CD4-positive, CD25-positive, alpha-beta regulatory T cell (primary cell): ENCODE measurements at regions not wholly inside any gene's neighbourhood (a gene's known extent, or its start where the extent isn't known, plus 50 kb on each side); places are given as distances from the start of the nearest gene placed in this dataset.

Experiments used
- ATAC-seq, 2 donors: fragments of 150-1000 bp; cut with Tn5 transposase; one replicate each; pipeline ENCODE4 v1.10.0; 2021; ENCODE audit warnings: low read depth in 2 of 2, moderate number of reproducible peaks in 2 of 2, moderate library complexity in 1 of 2
- DNase-seq, 3 donors: peaks; one replicate each; pipeline versions ENCODE4 v3.0.0 to v3.0.0-alpha.2; 2012 to 2022; ENCODE audit warnings: mixed read lengths in 1 of 3
- H3K27ac ChIP-seq: one replicate; pipeline ENCODE4 v1.7.0; 2013; ENCODE audit warnings: mild to moderate bottlenecking, low read length; ENCODE audit not compliant: insufficient read depth, poor library complexity, severe bottlenecking
- H3K27me3 ChIP-seq: one replicate; pipeline ENCODE4 v1.7.0; 2013; ENCODE audit warnings: low read length; ENCODE audit not compliant: control insufficient read depth, insufficient read depth
- H3K36me3 ChIP-seq: one replicate; pipeline ENCODE4 v1.7.0; 2013; ENCODE audit warnings: mild to moderate bottlenecking, low read length, moderate library complexity; ENCODE audit not compliant: control insufficient read depth, insufficient read depth
- H3K4me1 ChIP-seq: 2 replicates; pipeline ENCODE4 v1.7.0; 2013; ENCODE audit warnings: mild to moderate bottlenecking, low read length; ENCODE audit not compliant: insufficient read depth, control insufficient read depth, poor library complexity, severe bottlenecking
- H3K4me3 ChIP-seq: one replicate; pipeline ENCODE4 v1.7.0; 2013; ENCODE audit warnings: low read depth, mild to moderate bottlenecking, low read length, moderate library complexity
- H3K9me3 ChIP-seq, 2 experiments: 1 replicate in 1 of 2; 2 replicates in 1 of 2; pipeline ENCODE4 v1.7.0; 2013; ENCODE audit warnings: low read length in 2 of 2, mild to moderate bottlenecking in 1 of 2, moderate library complexity in 1 of 2; ENCODE audit not compliant: control insufficient read depth in 2 of 2
- H3K27ac Mint-ChIP-seq, 3 donors: one replicate each; pipeline ENCODE4 v1.8.0; 2020 to 2022; ENCODE audit warnings: mild to moderate bottlenecking in 3 of 3, mixed read lengths in 3 of 3, moderate library complexity in 2 of 3
- H3K27me3 Mint-ChIP-seq: one replicate; pipeline ENCODE4 v1.8.0; 2022; ENCODE audit warnings: mild to moderate bottlenecking, mixed read lengths
- H3K36me3 Mint-ChIP-seq: one replicate; pipeline ENCODE4 v1.8.0; 2020; ENCODE audit warnings: mixed read lengths
- H3K4me1 Mint-ChIP-seq, 4 donors: one replicate each; pipeline ENCODE4 v1.8.0; 2020 to 2022; ENCODE audit warnings: mixed read lengths in 4 of 4, mild to moderate bottlenecking in 1 of 4
- H3K4me3 Mint-ChIP-seq, 4 donors: one replicate each; pipeline ENCODE4 v1.8.0; 2020 to 2022; ENCODE audit warnings: mild to moderate bottlenecking in 4 of 4, mixed read lengths in 4 of 4, moderate library complexity in 3 of 4
- H3K9me3 Mint-ChIP-seq, 7 donors: one replicate each; pipeline ENCODE4 v1.8.0; 2020 to 2022; ENCODE audit warnings: mixed read lengths in 7 of 7, mild to moderate bottlenecking in 3 of 7, moderate library complexity in 2 of 7

GRCh38 chr9:87212605-87213021, 265.3 kb upstream of the GAS1 start:
- Mint-ChIP-seq H3K4me3 (no peak overlapping the region), H3K4me1 (no peaks in the 10 kb centered on the region), H3K36me3 (no peaks in the 10 kb centered on the region), H3K9me3 (peaks cover 0 to 4% (median 0%) of the 10 kb centered on the region in 7 donors), H3K27me3 (no peaks in the 10 kb centered on the region), H3K27ac (no peak overlapping the region)
- DNase-seq (no peak), ATAC-seq (no peak)
- Histone ChIP-seq H3K27me3 (no peaks in the 10 kb centered on the region), H3K27ac (no peak overlapping the region), H3K9me3 (no peaks in the 10 kb centered on the region), H3K4me1 (no peaks in the 10 kb centered on the region), H3K4me3 (no peak overlapping the region), H3K36me3 (no peaks in the 10 kb centered on the region)

DNA sequence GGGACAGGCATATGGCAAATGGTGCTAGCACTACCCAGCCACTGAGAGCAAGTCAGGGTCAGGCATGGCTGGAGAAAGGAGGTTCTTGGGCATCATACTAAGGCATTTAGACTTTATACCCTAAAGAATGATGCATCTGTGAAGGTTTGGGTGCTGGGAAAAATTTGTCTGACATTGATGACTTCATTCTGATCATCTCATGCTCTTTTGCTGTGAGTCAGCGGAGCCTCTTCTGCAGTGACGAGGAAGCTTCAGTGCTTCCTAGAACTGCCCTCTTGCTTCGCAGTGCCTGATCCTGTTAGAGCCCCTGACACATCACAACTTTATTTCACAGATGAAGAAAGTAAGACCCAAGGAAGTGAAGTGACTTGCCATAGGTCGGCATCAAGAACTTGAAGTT, 266.6 kb upstream of the GAS1 start:
- H3K36me3 Mint-ChIP-seq = no peaks in the 10 kb centered on the region
- Histone ChIP-seq H3K4me1 (no peaks in the 10 kb centered on the region), H3K27me3 (no peaks in the 10 kb centered on the region), H3K4me3 (no peak overlapping the region), H3K27ac (no peak overlapping the region), H3K36me3 (no peaks in the 10 kb centered on the region), H3K9me3 (no peaks in the 10 kb centered on the region)
- H3K4me3 Mint-ChIP-seq = no peak overlapping the region
- ATAC-seq (no peak), DNase-seq (no peak)
- no peak overlapping the region for H3K27ac Mint-ChIP-seq
- peaks cover 0 to 4% (median 0%) of the 10 kb centered on the region in 7 donors for H3K9me3 Mint-ChIP-seq
- H3K27me3 Mint-ChIP-seq = no peaks in the 10 kb centered on the region
- H3K4me1 Mint-ChIP-seq = no peaks in the 10 kb centered on the region

DNA sequence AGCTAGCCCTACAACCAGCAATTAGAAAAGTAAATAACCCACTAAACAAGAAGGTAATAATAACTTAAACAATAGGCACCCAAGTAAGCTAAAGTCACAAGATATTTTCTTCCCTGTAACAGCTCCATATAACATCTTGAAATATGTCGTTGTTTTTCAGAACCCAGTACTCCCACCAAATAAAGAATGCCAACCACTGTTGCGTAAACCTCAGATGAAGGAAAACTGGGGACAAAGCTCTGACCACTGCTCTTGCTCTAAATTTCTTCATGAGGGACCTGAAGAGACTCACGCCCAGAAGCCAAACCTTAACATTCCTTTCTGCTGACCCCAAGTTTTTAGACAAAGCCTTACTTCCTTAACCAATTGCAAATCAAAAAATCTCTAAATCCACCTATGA, 267.7 kb upstream of the GAS1 start:
- Histone ChIP-seq H3K27ac (no peak overlapping the region), H3K9me3 (no peaks in the 10 kb centered on the region), H3K4me3 (no peak overlapping the region), H3K27me3 (no peaks in the 10 kb centered on the region), H3K4me1 (no peaks in the 10 kb centered on the region), H3K36me3 (no peaks in the 10 kb centered on the region)
- DNase-seq (no peak), ATAC-seq (no peak)
- no peaks in the 10 kb centered on the region for H3K4me1 Mint-ChIP-seq
- no peaks in the 10 kb centered on the region for H3K36me3 Mint-ChIP-seq
- H3K9me3 Mint-ChIP-seq = peaks cover 0 to 4% (median 0%) of the 10 kb centered on the region in 7 donors
- H3K4me3 Mint-ChIP-seq = no peak overlapping the region
- H3K27ac Mint-ChIP-seq = no peak overlapping the region
- no peaks in the 10 kb centered on the region for H3K27me3 Mint-ChIP-seq

DNA sequence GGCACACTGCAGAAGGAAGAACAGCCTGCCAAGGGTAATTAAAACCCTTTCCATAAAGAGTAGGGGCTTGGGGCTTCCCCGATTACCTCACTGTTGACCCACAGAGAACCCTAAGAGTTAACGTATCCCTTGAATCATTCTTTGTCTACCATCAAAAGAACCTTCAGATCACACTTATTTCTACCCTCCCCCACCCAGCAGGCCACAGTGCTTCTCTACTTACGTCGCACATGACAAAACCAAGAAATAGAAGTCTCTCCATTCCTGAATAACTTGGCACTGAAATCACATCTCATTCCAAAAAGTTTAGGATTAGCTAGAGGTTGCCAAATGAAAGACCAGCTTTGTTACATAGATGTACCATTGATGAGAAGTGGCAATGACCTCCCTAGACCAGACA, 268.7 kb upstream of the GAS1 start:
- Histone ChIP-seq H3K4me3 (no peak overlapping the region), H3K9me3 (no peaks in the 10 kb centered on the region), H3K27ac (no peak overlapping the region), H3K27me3 (no peaks in the 10 kb centered on the region), H3K4me1 (no peaks in the 10 kb centered on the region), H3K36me3 (no peaks in the 10 kb centered on the region)
- Mint-ChIP-seq H3K27ac (no peak overlapping the region), H3K4me1 (no peaks in the 10 kb centered on the region), H3K36me3 (no peaks in the 10 kb centered on the region), H3K9me3 (peaks cover 0 to 4% (median 0%) of the 10 kb centered on the region in 7 donors), H3K27me3 (no peaks in the 10 kb centered on the region), H3K4me3 (no peak overlapping the region)
- ATAC-seq (no peak), DNase-seq (no peak)

- no peaks in the 10 kb centered on the region for H3K9me3 ChIP-seq
- Mint-ChIP-seq H3K27ac (no peak overlapping the region), H3K27me3 (no peaks in the 10 kb centered on the region), H3K4me3 (no peak overlapping the region), H3K36me3 (no peaks in the 10 kb centered on the region), H3K4me1 (no peaks in the 10 kb centered on the region), H3K9me3 (peaks cover 0 to 4% (median 0%) of the 10 kb centered on the region in 7 donors)
- no peaks in the 10 kb centered on the region for H3K4me1 ChIP-seq
- no peak overlapping the region for H3K4me3 ChIP-seq
- ATAC-seq (no peak), DNase-seq (no peak)
- H3K27ac ChIP-seq = no peak overlapping the region
- no peaks in the 10 kb centered on the region for H3K36me3 ChIP-seq
- no peaks in the 10 kb centered on the region for H3K27me3 ChIP-seq
These were observed 269.7 kb upstream of the GAS1 start for GRCh38 chr9:87216897-87217455.

DNA sequence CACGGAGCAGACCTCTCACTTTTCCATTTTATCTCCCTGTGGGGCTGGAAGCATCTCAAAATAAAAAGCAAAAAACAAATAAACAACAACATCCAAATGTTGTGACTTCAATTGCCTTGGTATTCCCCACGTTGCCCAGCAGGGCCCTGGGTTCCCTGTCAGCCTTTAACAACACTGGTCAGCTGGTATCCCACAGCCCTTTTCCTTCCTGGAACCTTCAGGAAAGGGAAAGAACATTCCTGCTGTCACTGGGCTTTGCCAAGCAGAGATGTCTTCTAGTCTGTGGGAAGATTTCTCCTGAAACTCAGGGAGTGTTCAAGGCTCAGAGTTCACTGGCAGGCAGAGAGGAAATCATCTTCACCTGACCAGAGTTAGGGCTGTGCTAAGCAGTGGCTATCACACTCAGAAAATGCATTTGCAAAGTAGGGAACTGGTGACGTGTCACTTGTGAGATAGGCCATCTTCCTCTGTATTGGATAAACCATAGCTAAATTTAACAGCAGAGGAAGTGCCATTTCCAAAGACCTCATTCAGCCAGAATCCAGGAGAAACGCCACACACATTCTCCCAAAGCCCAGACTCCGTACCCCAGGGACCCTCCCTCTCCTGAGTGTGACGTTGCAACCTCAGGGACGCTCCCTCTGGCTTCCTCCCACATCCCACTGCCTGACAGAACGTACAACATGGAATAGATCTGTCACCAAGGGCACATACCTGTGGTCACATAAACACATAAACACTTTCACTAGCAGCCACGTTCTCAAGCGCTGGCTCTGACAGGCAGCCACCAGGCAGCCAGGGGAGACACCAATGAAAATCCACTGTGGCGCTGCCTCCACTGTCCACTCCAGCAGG, 274.0 kb upstream of the DAPK1 start:
- no peaks in the 10 kb centered on the region for H3K36me3 ChIP-seq
- no peak overlapping the region for H3K4me3 ChIP-seq
- H3K9me3 ChIP-seq = no peaks in the 10 kb centered on the region
- H3K4me1 ChIP-seq = no peaks in the 10 kb centered on the region
- ATAC-seq (no peak), DNase-seq (no peak)
- no peaks in the 10 kb centered on the region for H3K36me3 Mint-ChIP-seq
- no peak overlapping the region for H3K27ac ChIP-seq
- H3K4me1 Mint-ChIP-seq = no peaks in the 10 kb centered on the region
- no peak overlapping the region for H3K27ac Mint-ChIP-seq
- no peaks in the 10 kb centered on the region for H3K27me3 ChIP-seq
- H3K27me3 Mint-ChIP-seq = no peaks in the 10 kb centered on the region
- H3K9me3 Mint-ChIP-seq = peaks cover 0 to 2% (median 0%) of the 10 kb centered on the region in 7 donors
- H3K4me3 Mint-ChIP-seq = no peak overlapping the region

GRCh38 chr9:87226896-87227295, 270.8 kb upstream of the DAPK1 start:
- no peak for ATAC-seq
- Histone ChIP-seq H3K36me3 (no peaks in the 10 kb centered on the region), H3K27ac (no peak overlapping the region), H3K9me3 (no peaks in the 10 kb centered on the region), H3K27me3 (no peaks in the 10 kb centered on the region), H3K4me1 (no peaks in the 10 kb centered on the region), H3K4me3 (no peak overlapping the region)
- no peaks in the 10 kb centered on the region for H3K36me3 Mint-ChIP-seq
- DNase-seq = no peak
- H3K27me3 Mint-ChIP-seq = no peaks in the 10 kb centered on the region
- H3K4me3 Mint-ChIP-seq = no peak overlapping the region
- H3K4me1 Mint-ChIP-seq = no peaks in the 10 kb centered on the region
- H3K27ac Mint-ChIP-seq = no peak overlapping the region
- peaks cover 0 to 2% (median 0%) of the 10 kb centered on the region in 7 donors for H3K9me3 Mint-ChIP-seq

GRCh38 chr9:87227456-87227855, 270.2 kb upstream of the DAPK1 start:
- H3K27me3 ChIP-seq = no peaks in the 10 kb centered on the region
- H3K27ac Mint-ChIP-seq = no peak overlapping the region
- no peaks in the 10 kb centered on the region for H3K4me1 Mint-ChIP-seq
- H3K27ac ChIP-seq = no peak overlapping the region
- no peaks in the 10 kb centered on the region for H3K36me3 ChIP-seq
- DNase-seq = no peak
- ATAC-seq = no peak
- H3K9me3 ChIP-seq = no peaks in the 10 kb centered on the region
- no peaks in the 10 kb centered on the region for H3K27me3 Mint-ChIP-seq
- no peak overlapping the region for H3K4me3 Mint-ChIP-seq
- H3K36me3 Mint-ChIP-seq = no peaks in the 10 kb centered on the region
- peaks cover 0 to 2% (median 0%) of the 10 kb centered on the region in 7 donors for H3K9me3 Mint-ChIP-seq
- H3K4me3 ChIP-seq = no peak overlapping the region
- no peaks in the 10 kb centered on the region for H3K4me1 ChIP-seq
